ENCODE measurements at regions not wholly inside any gene's neighbourhood (a gene's known extent, or its start where the extent isn't known, plus 50 kb on each side); places are given as distances from the start of the nearest gene placed in this dataset.

GRCh38 chr3:139281096-139281495 is 62.7 kb upstream of the MRPS22 start:
- DNase-seq (ENCODE audit: low spot score) = no peak

DNA sequence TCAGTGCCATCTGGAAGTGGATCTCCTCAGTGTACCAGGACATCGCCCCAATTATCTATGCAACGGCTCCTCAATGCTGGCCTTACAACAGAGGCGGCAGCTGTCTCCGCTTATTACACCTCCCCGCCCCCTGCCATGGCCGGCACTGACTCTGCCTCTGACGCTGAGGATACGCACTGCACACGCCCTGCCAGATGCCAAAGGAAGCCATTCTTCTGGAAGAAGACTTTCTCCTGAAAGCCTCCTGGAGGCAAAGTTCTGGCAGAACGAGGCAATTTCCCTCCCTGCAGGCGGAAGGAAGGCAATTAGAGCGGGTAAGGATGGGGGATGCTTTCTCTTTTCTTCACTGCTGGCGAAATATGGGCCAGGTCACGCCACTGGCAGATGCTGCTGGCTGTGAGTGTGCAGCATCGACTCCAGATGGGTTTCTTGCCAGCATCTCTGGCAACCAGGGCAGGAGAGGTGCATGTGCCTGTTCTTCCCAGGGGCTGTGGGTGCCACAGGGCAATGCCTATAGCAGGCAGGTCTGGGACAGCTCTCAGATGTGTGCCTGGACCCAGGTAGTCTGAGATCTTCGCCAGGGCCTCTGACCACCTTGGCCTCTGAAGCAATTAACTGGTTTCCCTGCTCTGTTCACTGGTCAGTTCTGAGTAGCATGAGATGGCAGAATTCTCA is 62.2 kb upstream of the MRPS22 start:
- no peak for DNase-seq (ENCODE audit: low spot score)

DNA sequence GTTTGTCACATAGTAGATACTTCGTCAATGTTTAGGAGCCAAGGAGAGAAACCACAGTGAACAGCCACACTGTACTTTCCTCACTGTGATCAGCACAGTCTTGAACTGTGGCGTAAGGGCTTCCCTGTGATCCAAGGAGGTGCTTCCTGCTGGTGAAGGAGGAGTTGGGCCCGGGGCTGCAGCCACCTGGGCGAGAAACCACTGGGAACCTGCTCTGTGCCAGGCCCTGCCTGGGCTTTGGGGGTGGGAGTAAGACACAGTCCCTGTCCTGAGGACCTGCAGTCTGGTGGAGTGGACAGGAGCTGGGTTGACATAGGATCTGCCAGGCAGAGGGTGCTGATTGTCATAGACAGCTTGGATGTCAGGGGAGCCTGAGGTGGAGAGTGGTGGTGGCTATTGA is 60.5 kb upstream of the MRPS22 start:
- DNase-seq (ENCODE audit: low spot score) = no peak

DNA sequence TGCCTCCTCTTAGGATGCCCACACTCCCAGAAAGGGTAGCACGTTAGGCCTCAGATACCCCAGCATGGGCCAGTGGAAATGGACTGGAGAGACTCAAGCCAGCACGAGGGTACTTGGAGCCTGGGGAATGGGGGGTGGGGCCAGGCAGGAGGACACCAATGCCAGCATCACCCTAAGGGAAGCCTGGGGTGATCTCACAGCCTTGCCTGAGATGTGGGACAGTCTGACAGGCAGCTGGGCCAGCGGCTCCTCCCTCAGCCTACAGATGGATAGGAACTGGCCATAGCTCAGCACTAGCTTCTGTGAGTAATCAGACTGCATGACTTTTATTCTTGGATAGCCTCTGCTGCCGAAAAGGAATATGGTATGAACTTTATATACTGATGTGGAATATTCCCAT is 59.6 kb upstream of the MRPS22 start:
- DNase-seq (ENCODE audit: low spot score) = no peak

DNA sequence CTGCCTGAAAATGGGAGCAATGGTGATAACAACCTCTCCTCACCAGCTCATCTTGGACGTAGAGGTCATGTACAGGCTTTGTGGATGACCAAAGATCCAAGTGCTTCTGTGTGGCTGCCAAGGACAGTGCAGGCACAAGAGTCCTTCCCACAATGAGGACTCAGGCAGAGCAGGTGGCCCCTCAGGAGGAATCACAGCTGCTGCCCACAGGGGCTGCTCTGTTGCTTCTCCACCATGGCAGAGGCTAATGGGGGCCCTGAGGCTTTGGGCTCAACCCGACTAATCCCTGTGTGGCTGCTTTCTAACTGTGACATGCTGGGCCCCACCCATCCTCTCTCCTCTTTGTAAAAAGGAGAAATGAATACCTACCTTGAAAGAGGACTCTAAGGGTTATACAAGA is 58.1 kb upstream of the MRPS22 start:
- DNase-seq (ENCODE audit: low spot score) = no peak

DNA sequence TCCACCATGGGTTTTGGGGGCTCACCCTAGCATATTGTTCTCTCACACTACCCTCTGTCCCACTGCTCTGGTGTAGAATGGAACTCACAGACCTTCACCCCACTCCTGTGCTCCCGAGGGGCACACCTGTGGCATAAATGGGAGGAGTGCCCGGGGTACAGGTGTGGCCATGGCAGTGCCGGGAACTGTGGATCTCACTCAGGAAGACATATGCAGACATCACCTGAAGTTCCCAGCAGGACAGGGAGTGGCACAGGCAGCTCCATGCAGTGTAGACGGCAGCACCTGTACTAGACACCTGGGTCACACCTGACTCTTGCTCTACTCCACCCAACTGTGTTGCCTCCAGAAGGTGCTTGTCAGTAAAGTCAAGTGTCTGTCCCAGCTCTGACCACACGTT is 57.6 kb upstream of the MRPS22 start:
- DNase-seq (ENCODE audit: low spot score) = no peak

DNA sequence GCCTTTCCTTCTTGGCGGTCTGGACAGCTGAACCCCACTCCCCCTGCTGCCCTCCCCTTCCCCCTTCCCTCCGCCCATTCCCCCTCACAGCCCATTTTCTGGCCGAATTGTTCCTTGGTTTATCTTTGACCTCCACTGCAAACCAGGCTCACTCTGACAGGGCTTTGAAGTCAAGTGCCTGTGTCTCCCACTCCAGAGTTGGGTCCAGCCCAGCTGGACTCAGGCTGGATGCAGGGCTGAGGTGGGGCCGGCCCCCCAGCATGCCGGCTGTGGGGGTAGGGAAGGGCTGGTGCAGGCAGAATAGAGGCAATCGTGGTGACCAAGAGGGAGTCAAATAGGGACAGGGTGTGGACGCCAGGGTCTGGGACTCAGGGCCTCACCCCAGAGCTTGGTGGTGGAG is 57.0 kb upstream of the MRPS22 start:
- no peak for DNase-seq (ENCODE audit: low spot score)

DNA sequence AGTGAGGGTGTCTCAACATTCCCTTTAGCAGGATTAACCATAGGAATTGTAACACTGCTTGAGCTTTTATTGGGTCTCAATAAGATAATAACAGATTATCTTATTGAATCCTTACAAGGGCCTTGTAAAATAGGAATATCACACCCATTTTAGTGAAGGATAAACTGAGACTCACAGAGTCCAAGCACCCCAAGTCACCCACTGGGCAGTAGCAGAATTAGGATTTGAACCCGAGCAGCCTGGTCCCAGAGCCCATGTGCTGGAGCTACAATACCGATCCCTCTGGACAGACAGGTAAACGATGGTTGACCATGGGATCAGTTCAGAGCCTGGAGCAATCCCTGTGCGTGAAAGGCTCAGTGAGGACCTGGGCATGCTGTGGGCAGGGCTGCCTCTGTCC is 56.3 kb upstream of the MRPS22 start:
- DNase-seq (ENCODE audit: low spot score) = no peak

DNA sequence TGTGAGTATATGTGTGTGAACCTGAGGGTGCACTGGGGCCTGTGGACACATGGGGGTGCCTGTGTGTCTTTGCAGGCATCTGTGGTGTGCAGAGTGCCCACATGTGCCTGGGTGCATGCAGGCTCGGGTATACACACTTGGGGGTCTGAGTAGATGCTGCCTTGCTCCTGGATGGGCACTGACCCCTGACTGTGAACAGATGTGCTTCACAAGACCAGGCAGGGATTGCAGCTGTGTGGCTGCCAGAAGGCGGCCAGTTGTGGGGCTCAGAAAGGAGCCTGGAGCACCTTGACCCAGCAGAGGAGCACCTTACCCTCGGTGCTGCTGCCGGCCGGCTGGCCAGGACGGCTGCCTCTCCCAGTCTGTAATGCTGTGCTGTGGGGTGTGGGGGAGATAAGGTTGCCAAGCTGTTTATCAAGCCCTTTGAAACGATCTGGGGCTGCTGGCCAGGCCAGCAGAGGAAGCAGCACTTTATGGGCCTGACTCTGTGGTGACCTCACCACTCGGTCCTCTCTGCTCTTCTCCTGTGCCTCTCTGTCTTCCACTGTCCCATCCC is 55.5 kb upstream of the MRPS22 start:
- no peak for DNase-seq (ENCODE audit: low spot score)

GRCh38 chr3:139289860-139290524 is 53.8 kb upstream of the MRPS22 start:
- DNase-seq (ENCODE audit: low spot score) = no peak

DNA sequence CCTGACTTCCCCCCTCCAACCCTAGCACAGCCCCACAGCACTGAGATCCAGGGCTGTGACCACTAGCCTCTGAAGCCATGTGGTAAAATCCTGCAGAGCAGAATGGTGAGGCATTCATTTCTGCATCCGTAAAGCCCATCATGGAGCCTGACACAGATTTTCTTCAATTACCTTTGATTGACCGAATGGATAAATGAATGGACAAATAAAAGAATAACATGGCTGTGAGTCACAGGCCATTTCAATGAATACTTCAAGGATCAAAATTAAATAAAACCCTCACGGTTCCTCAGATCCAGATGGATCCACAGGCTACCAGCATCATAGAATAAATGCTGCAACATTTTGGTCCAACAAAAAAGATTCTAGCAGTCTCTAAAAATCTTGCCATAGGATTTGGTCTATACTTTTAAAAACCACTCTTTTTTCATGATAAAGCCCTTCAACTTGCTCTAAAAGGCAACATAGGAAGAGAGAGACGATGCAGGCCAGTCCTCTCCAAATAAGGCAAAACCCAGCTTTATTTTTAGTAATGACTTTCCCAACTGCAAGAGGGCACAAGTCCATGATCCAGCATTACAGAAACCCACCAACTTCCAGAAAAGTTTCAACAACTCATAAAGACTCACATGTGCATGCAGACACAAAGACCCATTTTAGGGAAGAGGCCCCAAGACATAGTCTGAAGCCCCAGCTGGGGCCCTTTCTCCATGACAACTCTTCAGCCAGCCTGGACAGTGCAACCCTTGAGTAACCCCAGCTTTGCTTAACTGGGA is 52.4 kb upstream of the MRPS22 start:
- DNase-seq (ENCODE audit: low spot score) = no peak

GRCh38 chr3:139292192-139292591 is 51.6 kb upstream of the MRPS22 start:
- DNase-seq (ENCODE audit: low spot score) = no peak

DNA sequence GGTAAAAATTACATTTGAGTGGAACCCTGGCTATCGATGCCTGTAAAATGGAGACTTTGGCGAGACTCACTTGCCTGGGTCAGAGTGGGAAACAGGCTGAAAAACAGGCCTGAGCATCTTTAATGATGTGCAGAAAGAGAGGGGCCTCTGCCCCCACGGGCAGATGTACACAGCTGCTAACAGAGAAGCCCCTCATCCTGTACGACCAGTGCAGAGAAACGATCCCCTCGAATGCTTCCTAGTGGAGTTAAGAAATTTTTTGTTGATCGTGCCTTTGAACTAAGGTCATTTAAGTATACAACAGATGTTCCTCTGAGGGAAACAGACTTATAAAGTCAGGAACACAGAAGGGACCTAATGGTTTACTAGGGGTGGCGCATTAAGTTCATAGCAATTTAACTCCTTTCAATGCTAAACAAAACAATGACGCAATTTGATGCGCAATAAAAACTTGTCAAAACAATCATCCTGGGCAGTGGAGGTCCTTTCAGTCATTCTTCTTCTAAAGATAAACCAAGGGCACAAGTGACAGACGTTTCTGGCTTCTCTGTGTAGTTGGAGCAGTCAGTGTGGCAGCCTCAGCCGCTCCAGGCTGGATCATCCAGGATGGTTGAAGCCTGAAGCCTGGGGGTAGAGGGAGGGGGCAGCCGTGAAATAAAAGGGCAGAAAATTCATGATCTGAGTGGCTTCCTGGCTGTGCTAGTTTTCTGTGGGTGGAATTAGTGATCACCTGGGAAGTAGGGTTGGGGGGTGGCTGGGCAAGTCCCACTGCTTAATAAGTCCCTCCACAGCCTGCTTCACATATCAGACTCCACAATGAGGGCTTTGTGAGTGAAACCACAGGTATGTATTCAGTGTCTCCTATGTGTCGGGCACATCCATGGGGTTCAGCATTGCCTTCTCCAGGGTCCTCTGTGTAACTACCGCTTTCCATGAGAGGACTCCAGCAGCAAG is 50.8 kb upstream of the MRPS22 start:
- DNase-seq (ENCODE audit: low spot score) = no peak

- DNase-seq (ENCODE audit: low spot score) = no peak
Observed at GRCh38 chr3:139293665-139294023, 50.2 kb upstream of the MRPS22 start.
